ENCODE measurements at regions not wholly inside any gene's neighbourhood (a gene's known extent, or its start where the extent isn't known, plus 50 kb on each side); places are given as distances from the start of the nearest gene placed in this dataset.

DNA sequence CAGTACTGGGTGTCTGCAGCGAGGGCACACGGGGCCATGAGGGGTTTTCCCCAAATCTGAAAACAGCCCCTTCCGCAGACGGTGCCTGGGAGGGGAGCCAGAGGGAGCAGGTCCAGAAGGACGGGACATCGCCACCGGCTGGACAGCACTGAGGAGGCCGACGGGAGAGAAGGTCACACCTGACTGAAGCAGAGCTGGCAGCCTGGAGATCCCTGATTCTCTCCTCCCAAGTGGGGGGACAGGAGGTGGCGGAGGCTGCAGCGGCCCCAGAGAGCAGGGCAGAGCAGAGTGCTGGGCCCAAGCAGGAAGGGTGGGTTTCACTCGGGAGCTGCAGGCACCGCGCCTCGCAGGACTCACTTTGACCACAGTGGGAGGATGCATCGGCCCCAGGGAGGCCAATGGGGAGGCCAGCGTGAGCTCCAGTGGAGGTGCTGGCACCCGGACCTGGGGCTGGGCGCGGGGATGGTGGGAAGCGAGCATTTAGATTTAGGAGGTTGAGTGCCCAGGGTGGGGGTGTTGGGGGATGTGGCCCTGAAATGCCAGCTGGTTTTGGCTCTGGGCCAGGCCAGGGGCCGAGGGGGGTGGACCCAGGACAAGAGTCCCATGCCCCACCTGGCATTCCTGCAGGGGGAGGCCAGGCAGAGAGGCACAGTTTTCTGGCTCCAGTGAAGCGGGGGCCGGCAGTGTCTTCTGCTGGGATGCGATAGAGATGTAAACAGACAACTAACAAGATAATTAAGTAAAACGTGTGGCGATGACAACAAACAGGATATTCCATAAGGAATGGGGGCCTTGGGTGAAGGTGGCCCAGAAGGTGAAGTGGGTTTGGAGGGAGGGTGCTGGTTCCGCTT lies 92.3 kb upstream of the FGF3 start:
- Mint-ChIP-seq H3K27me3 (ENCODE audit: low read depth, unreplicated experiment) (peaks cover 38% of the 10 kb centered on the region), H3K4me1 (ENCODE audit: low read depth, unreplicated experiment) (no peaks in the 10 kb centered on the region), H3K9me3 (ENCODE audit: unreplicated experiment) (no peaks in the 10 kb centered on the region), H3K27ac (ENCODE audit: unreplicated experiment) (no peak overlapping the region), H3K36me3 (ENCODE audit: low read depth, unreplicated experiment) (no peaks in the 10 kb centered on the region), H3K4me3 (ENCODE audit: unreplicated experiment) (no peak overlapping the region)
- no peak overlapping the region for H3K9ac ChIP-seq (ENCODE audit: low read length)
- DNase-seq (ENCODE audit: low read depth) (no peak), FAIRE-seq (no peak)
- no peaks in the 10 kb centered on the region for H4K20me1 ChIP-seq (ENCODE audit: insufficient read depth, low read length)
- H3K4me1 ChIP-seq (ENCODE audit: insufficient read depth, low read length), result peaks cover 20% of the 10 kb centered on the region
- H3K4me2 ChIP-seq (ENCODE audit: low read length), result no peak overlapping the region
- no peak overlapping the region for H3K4me3 ChIP-seq (ENCODE audit: insufficient read depth, low read depth, low read length)
- H3K9me3 ChIP-seq (ENCODE audit: insufficient read depth, low read depth, low read length), result no peaks in the 10 kb centered on the region
- no peaks in the 10 kb centered on the region for H3K36me3 ChIP-seq (ENCODE audit: insufficient read depth, low read length)
- H3K79me2 ChIP-seq (ENCODE audit: insufficient read depth, low read length), result no peaks in the 10 kb centered on the region
- H3K27ac ChIP-seq (ENCODE audit: low read depth, low read length), result no peak overlapping the region
- no peak for TF ChIP-seq EZH2 (IDR thresholded peaks at IDR 0.05; ENCODE audit: insufficient read depth, low read length)
- TF ChIP-seq, protein P1, sequence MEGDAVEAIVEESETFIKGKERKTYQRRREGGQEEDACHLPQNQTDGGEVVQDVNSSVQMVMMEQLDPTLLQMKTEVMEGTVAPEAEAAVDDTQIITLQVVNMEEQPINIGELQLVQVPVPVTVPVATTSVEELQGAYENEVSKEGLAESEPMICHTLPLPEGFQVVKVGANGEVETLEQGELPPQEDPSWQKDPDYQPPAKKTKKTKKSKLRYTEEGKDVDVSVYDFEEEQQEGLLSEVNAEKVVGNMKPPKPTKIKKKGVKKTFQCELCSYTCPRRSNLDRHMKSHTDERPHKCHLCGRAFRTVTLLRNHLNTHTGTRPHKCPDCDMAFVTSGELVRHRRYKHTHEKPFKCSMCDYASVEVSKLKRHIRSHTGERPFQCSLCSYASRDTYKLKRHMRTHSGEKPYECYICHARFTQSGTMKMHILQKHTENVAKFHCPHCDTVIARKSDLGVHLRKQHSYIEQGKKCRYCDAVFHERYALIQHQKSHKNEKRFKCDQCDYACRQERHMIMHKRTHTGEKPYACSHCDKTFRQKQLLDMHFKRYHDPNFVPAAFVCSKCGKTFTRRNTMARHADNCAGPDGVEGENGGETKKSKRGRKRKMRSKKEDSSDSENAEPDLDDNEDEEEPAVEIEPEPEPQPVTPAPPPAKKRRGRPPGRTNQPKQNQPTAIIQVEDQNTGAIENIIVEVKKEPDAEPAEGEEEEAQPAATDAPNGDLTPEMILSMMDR (IDR thresholded peaks at IDR 0.05; ENCODE audit: insufficient read depth, low read depth, low read length), result no peak
- peaks cover 4% of the 10 kb centered on the region for H3K27me3 ChIP-seq (ENCODE audit: insufficient read depth, low read length)
- no peak overlapping the region for H2AFZ ChIP-seq (ENCODE audit: low read depth, low read length)

DNA sequence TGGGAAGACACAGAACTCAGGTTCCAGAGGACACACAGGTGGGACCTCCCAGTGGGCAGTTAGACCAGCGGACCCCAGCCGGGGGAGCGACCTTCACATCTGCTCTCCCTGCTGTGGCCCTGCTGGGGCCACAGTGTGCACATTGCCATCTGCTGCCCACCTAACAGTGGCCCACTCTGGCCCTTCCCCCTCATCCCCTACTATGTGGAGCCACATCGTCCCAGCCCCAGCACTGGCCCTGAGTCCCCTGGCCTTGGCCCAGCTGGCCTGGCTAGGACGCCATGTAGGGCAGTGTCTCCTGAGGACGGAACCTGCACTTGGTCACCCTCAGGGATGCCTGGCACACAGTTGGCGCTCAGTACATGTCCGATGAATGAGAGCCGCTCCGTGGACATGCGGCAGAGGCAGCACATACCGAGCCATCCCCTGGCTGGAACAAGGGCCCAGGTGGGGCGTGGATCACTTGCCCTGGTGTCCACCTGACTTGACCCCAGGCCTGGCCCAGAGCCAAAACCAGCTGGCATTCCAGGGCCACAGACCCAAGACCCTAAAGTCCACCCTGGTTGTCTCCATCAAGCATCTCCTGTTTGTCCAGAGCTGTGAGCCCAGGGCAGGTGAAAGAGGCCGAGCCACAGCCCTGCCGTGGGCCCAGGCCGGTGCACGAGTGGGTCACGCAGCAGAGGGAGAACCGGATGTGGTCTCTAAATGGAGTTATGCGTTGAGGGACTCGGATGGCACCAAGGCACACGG lies 93.1 kb upstream of the FGF3 start:
- H3K9ac ChIP-seq (ENCODE audit: low read length), result no peak overlapping the region
- no peak overlapping the region for H3K4me2 ChIP-seq (ENCODE audit: low read length)
- no peaks in the 10 kb centered on the region for H3K79me2 ChIP-seq (ENCODE audit: insufficient read depth, low read length)
- no peak overlapping the region for H3K4me3 ChIP-seq (ENCODE audit: insufficient read depth, low read depth, low read length)
- no peak for TF ChIP-seq EZH2 (IDR thresholded peaks at IDR 0.05; ENCODE audit: insufficient read depth, low read length)
- TF ChIP-seq, protein P1 (IDR thresholded peaks at IDR 0.05; ENCODE audit: insufficient read depth, low read depth, low read length), result no peak
- peaks cover 4% of the 10 kb centered on the region for H3K27me3 ChIP-seq (ENCODE audit: insufficient read depth, low read length)
- no peaks in the 10 kb centered on the region for H3K36me3 Mint-ChIP-seq (ENCODE audit: low read depth, unreplicated experiment)
- H3K4me1 Mint-ChIP-seq (ENCODE audit: low read depth, unreplicated experiment), result no peaks in the 10 kb centered on the region
- H3K9me3 ChIP-seq (ENCODE audit: insufficient read depth, low read depth, low read length), result peaks cover 3% of the 10 kb centered on the region
- H2AFZ ChIP-seq (ENCODE audit: low read depth, low read length), result no peak overlapping the region
- H3K27ac ChIP-seq (ENCODE audit: low read depth, low read length), result no peak overlapping the region
- H3K27ac Mint-ChIP-seq (ENCODE audit: unreplicated experiment), result no peak overlapping the region
- H3K4me3 Mint-ChIP-seq (ENCODE audit: unreplicated experiment), result no peak overlapping the region
- H3K4me1 ChIP-seq (ENCODE audit: insufficient read depth, low read length), result peaks cover 20% of the 10 kb centered on the region
- no peaks in the 10 kb centered on the region for H3K9me3 Mint-ChIP-seq (ENCODE audit: unreplicated experiment)
- peaks cover 36% of the 10 kb centered on the region for H3K27me3 Mint-ChIP-seq (ENCODE audit: low read depth, unreplicated experiment)
- DNase-seq (ENCODE audit: low read depth) (no peak), FAIRE-seq (no peak)
- H3K36me3 ChIP-seq (ENCODE audit: insufficient read depth, low read length), result no peaks in the 10 kb centered on the region
- H4K20me1 ChIP-seq (ENCODE audit: insufficient read depth, low read length), result no peaks in the 10 kb centered on the region
